ENCODE measurements at regions not wholly inside any gene's neighbourhood (a gene's known extent, or its start where the extent isn't known, plus 50 kb on each side); places are given as distances from the start of the nearest gene placed in this dataset.

- TF ChIP-seq EZH2 (IDR thresholded peaks at IDR 0.05; ENCODE audit: borderline replicate concordance) (no peak), CTCF (IDR thresholded peaks at IDR 0.05; ENCODE audit: poor library complexity) (no peak), EZH2phosphoT487 (IDR thresholded peaks at IDR 0.05; ENCODE audit: low read depth, severe bottlenecking, unreplicated experiment) (no peak)
Measured at GRCh38 chr4:60326735-60327134, 873.4 kb upstream of the ADGRL3 start.

Data from hepatocyte (in vitro differentiated cells).